ENCODE measurements at regions not wholly inside any gene's neighbourhood (a gene's known extent, or its start where the extent isn't known, plus 50 kb on each side); places are given as distances from the start of the nearest gene placed in this dataset.

- TF ChIP-seq KIAA2018 (CRISPR knock-in tag; IDR thresholded peaks at IDR 0.05; ENCODE audit: borderline replicate concordance) (no peak), FOXP4 (CRISPR knock-in tag; IDR thresholded peaks at IDR 0.05) (no peak), ZNF484 (CRISPR knock-in tag; IDR thresholded peaks at IDR 0.05; ENCODE audit: borderline replicate concordance, low read depth) (no peak), IKZF4 (CRISPR knock-in tag; IDR thresholded peaks at IDR 0.05; ENCODE audit: borderline replicate concordance, low read depth, not compliant biosample characterization) (no peak), MEIS2 (CRISPR knock-in tag; IDR thresholded peaks at IDR 0.05) (no peak), MED1 (CRISPR knock-in tag; IDR thresholded peaks at IDR 0.05) (peak; percentile 77), ZNF577 (CRISPR knock-in tag; IDR thresholded peaks at IDR 0.05; ENCODE audit: borderline replicate concordance, low read depth) (no peak), CENPT (CRISPR knock-in tag; IDR thresholded peaks at IDR 0.05; ENCODE audit: low read depth) (no peak), KDM3A (CRISPR knock-in tag; IDR thresholded peaks at IDR 0.05; ENCODE audit: low read depth) (no peak), HNRNPUL1 (IDR thresholded peaks at IDR 0.05; ENCODE audit: low read depth, low read length) (no peak), IRX3 (CRISPR knock-in tag; IDR thresholded peaks at IDR 0.05; ENCODE audit: borderline replicate concordance, low read depth) (no peak), ELF1 (CRISPR knock-in tag; IDR thresholded peaks at IDR 0.05) (no peak), POGZ (CRISPR knock-in tag; IDR thresholded peaks at IDR 0.05) (0 out of 2 replicates have a peak, but pooled peaks have one; percentile 33), SAP130 (CRISPR knock-in tag; IDR thresholded peaks at IDR 0.05; ENCODE audit: low read depth) (peak; percentile 41; the same call in 1 of the 2 replicates), ZNF44 (CRISPR knock-in tag; IDR thresholded peaks at IDR 0.05) (no peak), NFKB2 (CRISPR knock-in tag; IDR thresholded peaks at IDR 0.05; ENCODE audit: borderline replicate concordance) (no peak)
- TF ChIP-seq, protein P1, sequence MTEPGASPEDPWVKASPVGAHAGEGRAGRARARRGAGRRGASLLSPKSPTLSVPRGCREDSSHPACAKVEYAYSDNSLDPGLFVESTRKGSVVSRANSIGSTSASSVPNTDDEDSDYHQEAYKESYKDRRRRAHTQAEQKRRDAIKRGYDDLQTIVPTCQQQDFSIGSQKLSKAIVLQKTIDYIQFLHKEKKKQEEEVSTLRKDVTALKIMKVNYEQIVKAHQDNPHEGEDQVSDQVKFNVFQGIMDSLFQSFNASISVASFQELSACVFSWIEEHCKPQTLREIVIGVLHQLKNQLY (CRISPR knock-in tag; IDR thresholded peaks at IDR 0.05) = no peak
Measured at GRCh38 chr11:13135385-13136271, 126.5 kb downstream of the RASSF10 start (continued).

All from HepG2 (cell line).